SW480 (cell line): ENCODE measurements at regions not wholly inside any gene's neighbourhood (a gene's known extent, or its start where the extent isn't known, plus 50 kb on each side); places are given as distances from the start of the nearest gene placed in this dataset.
"Not testable (repeated sequence)": the region's sequence is repeated elsewhere in the genome, so short reads cannot be mapped to it uniquely, and the experiment has no call there.

Experiments
- DNase-seq: peaks from one replicate; pipeline ENCODE4 v3.0.0-alpha.2; 2016; ENCODE audit warnings: low spot score

GRCh38 chrX:37904833-37905232 is 57.5 kb upstream of the DYNLT3 start:
- no peak for DNase-seq

DNA sequence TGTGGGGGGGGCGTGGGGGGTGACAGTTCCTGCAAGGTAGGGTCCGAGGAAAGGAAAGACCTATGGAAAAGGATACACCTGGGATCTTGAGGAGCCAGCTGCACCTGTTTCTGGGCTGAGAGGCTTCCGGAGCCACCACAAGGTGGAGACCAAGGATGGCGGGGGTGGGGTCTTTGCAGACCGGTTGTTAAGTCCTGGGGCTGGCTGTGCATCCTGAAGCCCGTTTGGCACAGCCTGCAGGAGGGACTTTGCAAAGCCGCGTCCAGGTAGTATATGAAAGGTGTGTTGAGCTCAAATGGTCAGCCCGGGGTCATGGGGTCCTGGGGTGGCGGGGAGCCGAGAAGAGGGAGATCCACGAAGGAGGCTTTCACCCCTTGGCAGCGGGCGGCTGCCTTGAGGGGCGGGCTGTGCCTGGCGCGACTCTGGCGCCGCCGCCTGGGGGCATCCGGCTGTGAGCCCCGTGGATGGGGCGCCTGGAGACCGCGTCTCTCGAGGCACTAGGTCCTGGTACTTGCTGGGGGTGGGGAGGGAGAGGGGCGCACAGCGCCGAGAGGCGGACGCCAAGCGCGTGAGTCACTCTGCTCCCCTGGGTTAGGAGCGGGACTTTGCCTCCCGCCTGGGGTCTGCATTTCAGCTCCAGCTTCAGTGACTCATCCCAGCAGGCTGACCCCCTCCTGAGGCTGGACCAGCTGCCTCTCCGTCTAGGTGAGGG is 58.2 kb upstream of the DYNLT3 start:
- peak; percentile 7 for DNase-seq

DNA sequence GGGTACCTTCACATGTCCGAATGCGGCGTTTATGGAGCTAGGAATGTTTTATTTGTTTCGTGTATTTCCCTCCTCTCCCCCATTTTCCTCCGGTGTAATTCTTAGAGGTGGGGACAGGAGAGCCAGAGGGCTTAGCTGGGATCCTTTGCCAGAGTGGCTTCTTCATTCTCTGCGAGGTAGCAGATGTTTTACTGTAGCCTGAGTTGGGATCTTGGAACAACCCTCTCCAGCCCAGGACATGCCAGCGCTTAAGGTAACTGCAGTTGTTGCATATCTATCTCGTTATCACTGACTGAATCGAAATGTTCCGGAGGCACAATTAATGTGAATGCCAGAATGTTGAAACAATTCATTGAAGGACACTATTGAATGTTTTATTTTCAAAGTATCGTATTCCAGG is 59.0 kb upstream of the DYNLT3 start:
- no peak for DNase-seq

DNA sequence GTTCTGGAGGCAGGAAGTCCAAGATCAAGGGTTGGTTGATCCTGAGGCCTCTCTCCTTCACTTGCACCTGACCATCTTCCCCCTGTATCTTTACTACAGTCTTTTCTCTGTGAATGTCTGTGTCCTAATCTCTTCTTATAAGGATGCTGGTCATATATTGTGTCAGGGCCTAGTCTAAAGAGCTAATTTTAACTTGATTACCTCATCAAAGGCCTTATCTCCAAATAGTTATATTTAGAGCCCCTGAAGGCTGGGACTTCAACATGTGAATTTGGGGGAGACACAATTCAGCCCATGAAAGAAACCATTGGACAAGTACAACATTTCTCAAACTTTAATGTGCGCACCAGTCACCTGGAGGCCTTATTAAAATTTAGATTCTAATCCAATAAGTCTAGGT is 62.8 kb upstream of the DYNLT3 start:
- DNase-seq, result no peak

- DNase-seq, result peak; percentile 84
Measured at GRCh38 chrX:37912304-37912703, 64.9 kb upstream of the DYNLT3 start.

GRCh38 chrX:37912777-37913176 is 65.4 kb upstream of the DYNLT3 start:
- DNase-seq, result no peak

GRCh38 chrX:37918168-37918567 is 70.8 kb upstream of the DYNLT3 start:
- no peak for DNase-seq

GRCh38 chrX:37918703-37919102 is 71.3 kb upstream of the DYNLT3 start:
- no peak for DNase-seq

GRCh38 chrX:37921758-37922157 is 74.4 kb upstream of the DYNLT3 start:
- DNase-seq, result peak; percentile 71

GRCh38 chrX:37922928-37923327 is 75.6 kb upstream of the DYNLT3 start:
- DNase-seq, result no peak

- not testable (repeated sequence) for DNase-seq
Measured at GRCh38 chrX:37925761-37926160, 78.4 kb upstream of the DYNLT3 start.

GRCh38 chrX:37926700-37927099 is 79.3 kb upstream of the DYNLT3 start:
- peak; percentile 32 for DNase-seq

- no peak for DNase-seq
Measured at GRCh38 chrX:37942170-37942569, 64.2 kb upstream of the SYTL5 start.

GRCh38 chrX:37943554-37944344 is 62.6 kb upstream of the SYTL5 start:
- no peak for DNase-seq

- DNase-seq, result no peak
Measured at GRCh38 chrX:37946197-37946596, 60.2 kb upstream of the SYTL5 start.

DNA sequence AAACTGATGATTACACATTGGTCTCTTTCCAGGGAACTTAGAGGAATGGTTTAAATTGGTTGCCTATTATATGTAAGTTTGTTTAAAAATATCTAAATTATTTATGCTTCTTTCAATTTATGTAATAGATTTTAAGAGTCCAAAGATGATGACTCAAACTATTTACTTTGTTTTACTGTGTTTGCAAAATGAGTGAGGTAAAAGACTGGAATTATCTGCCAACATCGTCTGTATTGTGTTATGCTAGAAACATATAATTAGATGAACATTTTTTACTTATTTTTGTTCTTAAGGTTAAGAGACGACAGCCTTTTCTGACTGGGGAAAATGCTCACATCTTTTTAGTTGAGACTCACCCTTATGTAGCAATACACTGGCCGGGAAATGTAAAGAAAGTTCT is 51.1 kb upstream of the SYTL5 start:
- DNase-seq, result no peak

- no peak for DNase-seq
Measured at GRCh38 chrX:37956223-37956622, 50.1 kb upstream of the SYTL5 start.
